Vagina (tissue), 2 donors: ENCODE measurements at regions not wholly inside any gene's neighbourhood (a gene's known extent, or its start where the extent isn't known, plus 50 kb on each side); places are given as distances from the start of the nearest gene placed in this dataset.
"Not testable (repeated sequence)": the region's sequence is repeated elsewhere in the genome, so short reads cannot be mapped to it uniquely, and the experiment has no call there.

Experiments
- DNase-seq, 2 donors: peaks; one replicate each; pipeline ENCODE4 v3.0.0-alpha.2; 2017; ENCODE audit errors: extremely low spot score in 2 of 2
- H3K27ac ChIP-seq: fragments of 200-600 bp; sonication (generic); one replicate; pipeline ENCODE4 v1.5.1; 2019
- H3K27me3 ChIP-seq: fragments of 200-600 bp; sonication (generic); one replicate; pipeline ENCODE4 v1.5.1; 2019
- H3K36me3 ChIP-seq, 2 donors: fragments of 200-600 bp; sonication (generic); one replicate each; pipeline ENCODE4 v1.5.1; 2017 to 2019
- H3K4me1 ChIP-seq: fragments of 200-600 bp; sonication (generic); one replicate; pipeline ENCODE4 v1.5.1; 2019
- H3K4me3 ChIP-seq, 2 donors: fragments of 200-600 bp; sonication (generic); 1 replicate in 1 of 2; 2 replicates in 1 of 2; pipeline ENCODE4 v1.5.1; 2016 to 2019
- H3K9me3 ChIP-seq: fragments of 200-600 bp; sonication (generic); one replicate; pipeline ENCODE4 v1.5.1; 2019
- CTCF ChIP-seq, 3 experiments: fragments of 450-650 bp in 2 of 3; fragments of 200-600 bp in 1 of 3; sonication (generic) in 1 of 3; IDR thresholded peaks; one replicate each; pipeline ENCODE4 v1.5.1; 2017 to 2019; ENCODE audit warnings: antibody characterized with exemption in 3 of 3, mild to moderate bottlenecking in 2 of 3, moderate library complexity in 2 of 3
- POLR2A ChIP-seq, 2 donors: fragments of 450-650 bp; IDR thresholded peaks; one replicate each; pipeline ENCODE4 v1.6.1; 2017; ENCODE audit warnings: antibody characterized with exemption in 2 of 2, mild to moderate bottlenecking in 2 of 2, moderate library complexity in 2 of 2
- POLR2AphosphoS5 ChIP-seq, 2 donors: sonication (generic); formaldehyde crosslinking; IDR thresholded peaks; one replicate each; pipeline ENCODE4 v1.9.0; 2017; ENCODE audit warnings: antibody characterized with exemption in 2 of 2, mild to moderate bottlenecking in 2 of 2, low read depth in 1 of 2; ENCODE audit not compliant: insufficient read depth in 1 of 2
- intact Hi-C: fragments of 100-400 bp; cut with DNase I; formaldehyde crosslinking; loops from one replicate; pipeline ENCODE4 v1.15.1; 2023

GRCh38 chr17:13659051-13659450 is 57.3 kb upstream of the HS3ST3A1 start:
- H3K4me3 ChIP-seq, DNase-seq: not testable (repeated sequence)

GRCh38 chr17:13665872-13666635 is 64.3 kb upstream of the HS3ST3A1 start:
- Histone ChIP-seq H3K4me1 (no peaks in the 10 kb centered on the region), H3K4me3 (no peak overlapping the region), H3K36me3 (no peaks in the 10 kb centered on the region), H3K9me3 (no peaks in the 10 kb centered on the region), H3K27me3 (no peaks in the 10 kb centered on the region), H3K27ac (no peak overlapping the region)
- TF ChIP-seq CTCF (IDR thresholded peaks at IDR 0.05) (no peak), POLR2AphosphoS5 (IDR thresholded peaks at IDR 0.05; ENCODE audit: insufficient read depth in 1 of 2, low read depth in 1 of 2) (no peak), POLR2A (IDR thresholded peaks at IDR 0.05) (no peak)
- intact Hi-C loops = no loop called here
- no peak for DNase-seq

More at GRCh38 chr17:13659051-13659450, 57.3 kb upstream of the HS3ST3A1 start:
- H3K27me3 ChIP-seq, H3K36me3 ChIP-seq, H3K9me3 ChIP-seq, H3K27ac ChIP-seq, intact Hi-C loops, H3K4me1 ChIP-seq: not testable (repeated sequence)

- intact Hi-C loops = no loop called here
- Histone ChIP-seq H3K36me3 (no peaks in the 10 kb centered on the region), H3K4me3 (no peak overlapping the region), H3K4me1 (no peaks in the 10 kb centered on the region), H3K27ac (no peak overlapping the region), H3K27me3 (no peaks in the 10 kb centered on the region), H3K9me3 (no peaks in the 10 kb centered on the region)
- TF ChIP-seq POLR2A (IDR thresholded peaks at IDR 0.05) (no peak), CTCF (IDR thresholded peaks at IDR 0.05) (no peak), POLR2AphosphoS5 (IDR thresholded peaks at IDR 0.05; ENCODE audit: insufficient read depth in 1 of 2, low read depth in 1 of 2) (no peak)
- DNase-seq = no peak
These were observed 69.6 kb upstream of the HS3ST3A1 start for GRCh38 chr17:13671341-13671740.

- Histone ChIP-seq H3K4me1 (no peaks in the 10 kb centered on the region), H3K36me3 (no peaks in the 10 kb centered on the region), H3K27ac (no peak overlapping the region), H3K4me3 (no peak overlapping the region), H3K9me3 (no peaks in the 10 kb centered on the region), H3K27me3 (no peaks in the 10 kb centered on the region)
- intact Hi-C loops = no loop called here
- no peak for DNase-seq
- TF ChIP-seq POLR2AphosphoS5 (IDR thresholded peaks at IDR 0.05; ENCODE audit: insufficient read depth in 1 of 2, low read depth in 1 of 2) (no peak), CTCF (IDR thresholded peaks at IDR 0.05) (no peak), POLR2A (IDR thresholded peaks at IDR 0.05) (no peak)
These were observed 70.0 kb upstream of the HS3ST3A1 start for GRCh38 chr17:13671771-13672170.

GRCh38 chr17:13678361-13678760 is 76.6 kb upstream of the HS3ST3A1 start:
- no peaks in the 10 kb centered on the region for H3K36me3 ChIP-seq
- no peaks in the 10 kb centered on the region for H3K4me1 ChIP-seq
- no peaks in the 10 kb centered on the region for H3K27me3 ChIP-seq
- DNase-seq = no peak
- no peaks in the 10 kb centered on the region for H3K9me3 ChIP-seq
- no peak overlapping the region for H3K27ac ChIP-seq
- intact Hi-C loops = no loop called here
- H3K4me3 ChIP-seq = no peak overlapping the region
- no peak for TF ChIP-seq CTCF (IDR thresholded peaks at IDR 0.05)
- TF ChIP-seq POLR2AphosphoS5 (IDR thresholded peaks at IDR 0.05; ENCODE audit: insufficient read depth in 1 of 2, low read depth in 1 of 2) = no peak
- no peak for TF ChIP-seq POLR2A (IDR thresholded peaks at IDR 0.05)
